K562 (cell line): ENCODE measurements at regions not wholly inside any gene's neighbourhood (a gene's known extent, or its start where the extent isn't known, plus 50 kb on each side); places are given as distances from the start of the nearest gene placed in this dataset.
"Not testable (repeated sequence)": the region's sequence is repeated elsewhere in the genome, so short reads cannot be mapped to it uniquely, and the experiment has no call there.

Source experiments
- ATAC-seq: fragments of 200-7000 bp; cut with Tn5 transposase; 3 replicates; pipeline ENCODE4 v1.9.1; 2020; ENCODE audit warnings: moderate library complexity
- BruUV-seq: library from RNA; stranded (reverse); fragments of 400-500 nt; replicated peaks from 2 replicates; lab custom pipeline; 2021; lab: Mats Ljungman, UMichigan
- CTCF ChIA-PET: fragments of 300-600 bp; formaldehyde crosslinking; extraction: SDS; loops from one replicate; lab custom pipeline; 2021; ENCODE audit warnings: low intra/inter-chr PET ratio; lab: Yijun Ruan, JAX
- POLR2A ChIA-PET: fragments of 300-600, 350-650 bp; sonication (Branson Sonifier 250); formaldehyde crosslinking; extraction: SDS; loops from one replicate; lab custom pipeline; 2021; ENCODE audit warnings: antibody characterized with exemption, inconsistent platforms; lab: Yijun Ruan, JAX
- DNase-seq, 4 experiments: peaks; one replicate each; pipeline versions ENCODE4 v3.0.0 to v3.0.0-alpha.2; 2011 to 2018; ENCODE audit warnings: low spot score in 3 of 4, mixed read lengths in 3 of 4; ENCODE audit errors: extremely low read depth in 1 of 4
- FAIRE-seq: peaks from 2 replicates; lab custom pipeline; 2011; peaks lifted over from hg19 to GRCh38; lab: Jason Lieb, UNC
- H2AFZ ChIP-seq: 2 replicates; pipeline ENCODE4 v1.6.0; 2011; ENCODE audit warnings: low read depth, low read length, control low read depth, inconsistent platforms
- H3K27ac ChIP-seq: fragments of 200-600 bp; 3 replicates; pipeline ENCODE4 v1.8.0; 2011; ENCODE audit warnings: low read depth, mild to moderate bottlenecking, control low read depth, inconsistent platforms, low read length, moderate library complexity, mixed read lengths; ENCODE audit errors: extremely low read depth
- H3K27me3 ChIP-seq, 2 experiments: fragments of 300-600 bp in 1 of 2; 2 replicates in 1 of 2; 3 replicates in 1 of 2; pipeline versions ENCODE4 v1.6.0 to v1.8.0; 2011; ENCODE audit warnings: inconsistent platforms in 2 of 2, low read length in 2 of 2, mild to moderate bottlenecking in 1 of 2, mixed read lengths in 1 of 2, moderate library complexity in 1 of 2; ENCODE audit not compliant: control insufficient read depth in 2 of 2, insufficient read depth in 2 of 2
- H3K36me3 ChIP-seq: fragments of 300-600 bp; 3 replicates; pipeline ENCODE4 v1.8.0; 2011; ENCODE audit warnings: mild to moderate bottlenecking, low read length, inconsistent platforms; ENCODE audit not compliant: control insufficient read depth, insufficient read depth
- H3K4me1 ChIP-seq, 2 experiments: fragments of 200-600 bp in 1 of 2; replicated peaks in 1 of 2; 2 replicates in 1 of 2; 3 replicates in 1 of 2; pipeline versions ENCODE4 v1.5.1 to v1.8.0; 2011; ENCODE audit warnings: inconsistent platforms in 2 of 2, low read length in 2 of 2, mild to moderate bottlenecking in 1 of 2, mixed read lengths in 1 of 2, moderate library complexity in 1 of 2; ENCODE audit not compliant: control insufficient read depth in 2 of 2, insufficient read depth in 2 of 2
- H3K4me2 ChIP-seq: 2 replicates; pipeline ENCODE4 v1.6.1; 2011; ENCODE audit warnings: low read length, control low read depth, inconsistent platforms, mixed read lengths; ENCODE audit not compliant: insufficient read depth
- H3K4me3 ChIP-seq: fragments of 200-600 bp; sonication (generic), shearing (Covaris generic); 2 replicates; pipeline ENCODE4 v1.5.1; 2016; ENCODE audit warnings: control low read depth, inconsistent platforms
- H3K79me2 ChIP-seq: fragments of 200-600 bp; 3 replicates; pipeline ENCODE4 v1.8.0; 2011; ENCODE audit warnings: low read length, inconsistent platforms; ENCODE audit not compliant: control insufficient read depth, insufficient read depth
- H3K9ac ChIP-seq, 2 experiments: 2 replicates each; pipeline versions ENCODE4 v1.6.0 to v1.6.1; 2011; ENCODE audit warnings: low read depth in 2 of 2, low read length in 2 of 2, control low read depth in 1 of 2, inconsistent platforms in 1 of 2, mild to moderate bottlenecking in 1 of 2, mixed read lengths in 1 of 2; ENCODE audit not compliant: insufficient read depth in 1 of 2
- H3K9me1 ChIP-seq: one replicate; pipeline ENCODE4 v1.6.0; 2011; ENCODE audit warnings: inconsistent platforms, mild to moderate bottlenecking, low read length, moderate library complexity; ENCODE audit not compliant: control insufficient read depth, insufficient read depth
- H3K9me3 ChIP-seq: replicated peaks from 2 replicates; pipeline ENCODE4 v1.5.1; 2011; ENCODE audit warnings: low read depth, low read length, inconsistent platforms; ENCODE audit not compliant: control insufficient read depth, insufficient read depth
- H4K20me1 ChIP-seq: replicated peaks from 2 replicates; pipeline ENCODE4 v1.6.1; 2011; ENCODE audit warnings: low read length, inconsistent platforms, mixed read lengths; ENCODE audit not compliant: control insufficient read depth, insufficient read depth
- CHAMP1 ChIP-seq: fragments of 450-650 bp; IDR thresholded peaks from 2 replicates; pipeline ENCODE4 v1.6.1; 2016; ENCODE audit warnings: mild to moderate bottlenecking
- HES1 ChIP-seq: fragments of 450-650 bp; IDR thresholded peaks from 2 replicates; pipeline ENCODE4 v1.6.1; 2016; ENCODE audit warnings: low read depth, mild to moderate bottlenecking, moderate library complexity
- KHSRP ChIP-seq: fragments of 450-650 bp; IDR thresholded peaks from 2 replicates; pipeline ENCODE4 v1.6.1; 2017
- MGA ChIP-seq: fragments of 450-650 bp; IDR thresholded peaks from 2 replicates; pipeline ENCODE4 v1.6.1; 2016; ENCODE audit warnings: mild to moderate bottlenecking, moderate library complexity
- NCOR1 ChIP-seq: fragments of 450-650 bp; IDR thresholded peaks from 2 replicates; pipeline ENCODE4 v1.6.1; 2016; ENCODE audit warnings: mild to moderate bottlenecking, moderate library complexity
- WGBS: fragments of 100-300 bp; shearing (Covaris generic); methylation state at CpG from one replicate; pipeline ENCODE4 v1.1.6; 2016; ENCODE audit warnings: low coverage, mixed read lengths; ENCODE audit not compliant: insufficient coverage; ENCODE audit errors: missing lambda C conversion rate; 5-methylcytosine and 5-hydroxymethylcytosine counted together
- in situ Hi-C: fragments of 300-500 bp; cut with MboI; formaldehyde crosslinking; loops from 4 replicates; pipeline ENCODE4 v1.15.0; 2018; ENCODE audit warnings: inconsistent platforms, mixed read lengths
- intact Hi-C: fragments of 100-400 bp; cut with micrococcal nuclease; formaldehyde crosslinking; loops from 2 replicates; pipeline ENCODE4 v1.14.2; 2022

- H3K36me3 ChIP-seq = not testable (repeated sequence)
- WGBS = 0% methylated on average over 14 of the region's 16 CpGs
- TF ChIP-seq KHSRP (peak; percentile 65; the same call in 1 of the 2 replicates), MGA (peak; percentile 69), NCOR1 (peak; percentile 95), HES1 (peak; percentile 82), CHAMP1 (peak; percentile 92)
Observed at GRCh38 chr20:29031262-29031982, 2226.0 kb upstream of the DEFB115 start.

More at GRCh38 chr20:29031262-29031982, 2226.0 kb upstream of the DEFB115 start:
- POLR2A ChIA-PET, H3K27me3 ChIP-seq, intact Hi-C loops, H3K9me3 ChIP-seq, H3K9me1 ChIP-seq, H3K9ac ChIP-seq, H2AFZ ChIP-seq, CTCF ChIA-PET, H3K79me2 ChIP-seq, in situ Hi-C loops, H3K4me3 ChIP-seq, H4K20me1 ChIP-seq, FAIRE-seq, BruUV-seq, H3K4me1 ChIP-seq: not testable (repeated sequence)
- peak in 3 of 4 experiments; percentile 5 to 53 (median 14) for DNase-seq
- ATAC-seq = peak; percentile 82
- Histone ChIP-seq H3K4me2 (peak overlapping the region; percentile 41), H3K27ac (peak overlapping the region; percentile 38; the same call in 2 of the 3 replicates)
